HepG2 (cell line): ENCODE measurements at regions not wholly inside any gene's neighbourhood (a gene's known extent, or its start where the extent isn't known, plus 50 kb on each side); places are given as distances from the start of the nearest gene placed in this dataset.

Experiments used
- FOXA3 ChIP-seq: IDR thresholded peaks from 2 replicates; pipeline ENCODE4 v1.6.1; 2016; ENCODE audit warnings: missing genetic modification reagents, missing compliant biosample characterization
- HMG20B ChIP-seq: conservative IDR thresholded peaks from 2 replicates; pipeline ENCODE4 v1.6.1; 2016; ENCODE audit warnings: missing genetic modification reagents, missing compliant biosample characterization
- MAFK ChIP-seq, 2 experiments: IDR thresholded peaks in 1 of 2; conservative IDR thresholded peaks in 1 of 2; 2 replicates each; pipeline ENCODE4 v1.6.1; 2011; ENCODE audit warnings: improper control_type of control experiment in 2 of 2, low read length in 2 of 2
- NFIC ChIP-seq: IDR thresholded peaks from 2 replicates; pipeline ENCODE4 v1.6.1; 2012; ENCODE audit warnings: mild to moderate bottlenecking, low read length, inconsistent platforms
- NR1H2 ChIP-seq: sonication (generic); formaldehyde crosslinking; IDR thresholded peaks from 2 replicates; pipeline ENCODE4 v1.8.1; 2022; ENCODE audit warnings: low read depth, missing genetic modification reagents, borderline replicate concordance
- NR2F1 ChIP-seq, 2 experiments: fragments of 450-650 bp in 1 of 2; formaldehyde crosslinking in 1 of 2; IDR thresholded peaks; 2 replicates each; pipeline versions ENCODE4 v1.5.0 to v1.6.1; 2016 to 2020; ENCODE audit warnings: mild to moderate bottlenecking in 1 of 2, missing compliant biosample characterization in 1 of 2, missing genetic modification reagents in 1 of 2, moderate library complexity in 1 of 2
- PCBP2 ChIP-seq: fragments of 200-400 bp; formaldehyde crosslinking; optimal IDR thresholded peaks from 2 replicates; pipeline ENCODE3; 2018; ENCODE audit warnings: low read length, low read depth; ENCODE audit not compliant: poor library complexity, severe bottlenecking
- SALL2 ChIP-seq: sonication (generic); formaldehyde crosslinking; IDR thresholded peaks from 2 replicates; pipeline ENCODE4 v1.8.1; 2023; ENCODE audit warnings: mild to moderate bottlenecking, missing genetic modification reagents, inconsistent platforms
- SP2 ChIP-seq: sonication (generic); formaldehyde crosslinking; IDR thresholded peaks from 2 replicates; pipeline ENCODE4 v1.5.1; 2020; ENCODE audit warnings: mild to moderate bottlenecking, missing genetic modification reagents
- ZNF24 ChIP-seq: fragments of 450-650 bp; IDR thresholded peaks from 2 replicates; pipeline ENCODE4 v1.6.1; 2017; ENCODE audit warnings: antibody characterized with exemption, mild to moderate bottlenecking
- ZNF264 ChIP-seq: sonication (generic); formaldehyde crosslinking; IDR thresholded peaks from 2 replicates; pipeline ENCODE4 v1.4.0; 2020; ENCODE audit warnings: missing genetic modification reagents
- ZNF441 ChIP-seq: sonication (generic); formaldehyde crosslinking; IDR thresholded peaks from 2 replicates; pipeline ENCODE4 v1.7.0; 2021; ENCODE audit warnings: missing genetic modification reagents, borderline replicate concordance
- ZSCAN30 ChIP-seq: sonication (generic); formaldehyde crosslinking; IDR thresholded peaks from 2 replicates; pipeline ENCODE4 v1.5.0; 2020; ENCODE audit warnings: mild to moderate bottlenecking, missing genetic modification reagents
- ZSCAN31 ChIP-seq: sonication (generic); formaldehyde crosslinking; IDR thresholded peaks from 2 replicates; pipeline ENCODE4 v1.5.0; 2020; ENCODE audit warnings: low read depth, mild to moderate bottlenecking, missing genetic modification reagents
- TF ChIP-seq, protein P1 (sequence below): sonication (generic); formaldehyde crosslinking; IDR thresholded peaks from 2 replicates; pipeline ENCODE4 v1.8.1; 2022; ENCODE audit warnings: mild to moderate bottlenecking, missing genetic modification reagents
- TF ChIP-seq, protein P2 (sequence below): sonication (generic); formaldehyde crosslinking; IDR thresholded peaks from 2 replicates; pipeline ENCODE4 v1.8.0; 2022; ENCODE audit warnings: missing genetic modification reagents, low read depth, mild to moderate bottlenecking, borderline replicate concordance
- TF ChIP-seq, protein P3 (sequence below): sonication (generic); formaldehyde crosslinking; IDR thresholded peaks from 2 replicates; pipeline ENCODE4 v1.8.0; 2022; ENCODE audit warnings: mild to moderate bottlenecking, missing genetic modification reagents
- TF ChIP-seq, protein P4 (sequence below): sonication (generic); formaldehyde crosslinking; IDR thresholded peaks from 2 replicates; pipeline ENCODE4 v1.5.0; 2020; ENCODE audit warnings: mild to moderate bottlenecking, missing genetic modification reagents, borderline replicate concordance
- TF ChIP-seq, protein P5 (sequence below): sonication (generic); formaldehyde crosslinking; IDR thresholded peaks from 2 replicates; pipeline ENCODE4 v1.8.0; 2022; ENCODE audit warnings: mild to moderate bottlenecking, missing genetic modification reagents; ENCODE audit not compliant: insufficient replicate concordance

DNA sequence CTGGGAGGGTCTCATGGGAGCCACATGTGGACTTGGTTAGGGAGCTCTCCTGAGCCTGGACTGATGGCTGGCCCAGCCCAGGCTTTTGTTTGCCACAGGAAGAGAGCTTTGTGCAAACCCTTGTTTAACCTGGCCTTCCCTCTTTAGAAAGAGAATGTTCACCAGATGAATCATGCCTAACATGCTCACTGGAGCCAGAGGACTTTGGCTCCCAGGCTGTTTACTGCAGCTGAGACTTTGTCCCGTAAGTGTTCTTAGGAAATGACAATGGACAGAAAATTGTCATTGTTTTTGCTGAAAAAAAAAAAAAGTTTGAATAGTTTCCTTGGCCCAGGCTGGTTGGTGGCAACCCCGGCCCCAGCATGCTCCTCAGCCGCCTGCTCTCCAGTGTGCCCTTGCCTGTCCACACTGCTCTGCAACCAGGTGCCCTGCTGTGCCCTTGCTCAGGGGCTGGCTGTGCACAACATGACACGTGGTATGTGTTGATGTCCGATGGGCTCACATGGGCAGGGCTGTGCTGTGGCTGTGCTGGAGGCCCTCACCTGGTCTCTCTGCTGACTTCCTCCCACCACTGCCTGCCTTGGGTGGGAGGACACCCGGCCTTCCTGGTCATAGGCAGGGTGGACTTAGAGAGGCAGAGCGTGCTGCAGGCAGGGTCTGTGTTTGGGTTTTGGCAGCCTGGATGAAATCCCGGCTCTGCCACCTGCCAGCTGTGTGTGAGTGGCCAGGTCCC, 215.3 kb upstream of the ZNF32 start (continued):
- TF ChIP-seq, protein P1, sequence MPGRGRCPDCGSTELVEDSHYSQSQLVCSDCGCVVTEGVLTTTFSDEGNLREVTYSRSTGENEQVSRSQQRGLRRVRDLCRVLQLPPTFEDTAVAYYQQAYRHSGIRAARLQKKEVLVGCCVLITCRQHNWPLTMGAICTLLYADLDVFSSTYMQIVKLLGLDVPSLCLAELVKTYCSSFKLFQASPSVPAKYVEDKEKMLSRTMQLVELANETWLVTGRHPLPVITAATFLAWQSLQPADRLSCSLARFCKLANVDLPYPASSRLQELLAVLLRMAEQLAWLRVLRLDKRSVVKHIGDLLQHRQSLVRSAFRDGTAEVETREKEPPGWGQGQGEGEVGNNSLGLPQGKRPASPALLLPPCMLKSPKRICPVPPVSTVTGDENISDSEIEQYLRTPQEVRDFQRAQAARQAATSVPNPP (CRISPR knock-in tag): 0 out of 2 replicates have a peak, but pooled peaks have one; percentile 30
- TF ChIP-seq ZNF441 (CRISPR knock-in tag): peak; percentile 73; the same call in 1 of the 2 replicates
- peak; percentile 96 for TF ChIP-seq FOXA3 (CRISPR knock-in tag)
- TF ChIP-seq ZSCAN30 (CRISPR knock-in tag): no peak
- TF ChIP-seq SP2 (CRISPR knock-in tag): peak; percentile 22; the same call in 1 of the 2 replicates
- TF ChIP-seq, protein P2, sequence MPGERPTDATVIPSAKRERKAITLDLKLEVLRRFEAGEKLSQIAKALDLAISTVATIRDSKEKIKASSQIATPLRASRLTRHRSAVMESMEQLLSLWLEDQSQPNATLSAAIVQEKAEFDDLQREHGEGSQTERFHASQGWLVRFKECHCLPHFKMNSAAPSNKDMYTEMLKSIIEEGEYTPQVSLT (CRISPR knock-in tag): no peak
- peak; percentile 71 for TF ChIP-seq ZNF264 (CRISPR knock-in tag)
- TF ChIP-seq PCBP2: no peak
- TF ChIP-seq ZNF24: peak; percentile 15; the same call in 1 of the 2 replicates
- peak; percentile 74; the same call in 1 of the 2 replicates for TF ChIP-seq NFIC
- TF ChIP-seq NR1H2: no peak; the same call in 1 of the 2 replicates
- TF ChIP-seq, protein P3, sequence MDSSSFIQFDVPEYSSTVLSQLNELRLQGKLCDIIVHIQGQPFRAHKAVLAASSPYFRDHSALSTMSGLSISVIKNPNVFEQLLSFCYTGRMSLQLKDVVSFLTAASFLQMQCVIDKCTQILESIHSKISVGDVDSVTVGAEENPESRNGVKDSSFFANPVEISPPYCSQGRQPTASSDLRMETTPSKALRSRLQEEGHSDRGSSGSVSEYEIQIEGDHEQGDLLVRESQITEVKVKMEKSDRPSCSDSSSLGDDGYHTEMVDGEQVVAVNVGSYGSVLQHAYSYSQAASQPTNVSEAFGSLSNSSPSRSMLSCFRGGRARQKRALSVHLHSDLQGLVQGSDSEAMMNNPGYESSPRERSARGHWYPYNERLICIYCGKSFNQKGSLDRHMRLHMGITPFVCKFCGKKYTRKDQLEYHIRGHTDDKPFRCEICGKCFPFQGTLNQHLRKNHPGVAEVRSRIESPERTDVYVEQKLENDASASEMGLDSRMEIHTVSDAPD (CRISPR knock-in tag): no peak
- TF ChIP-seq MAFK (conservative IDR thresholded peaks at IDR 0.05 in 1 of 2, IDR thresholded peaks at IDR 0.05 in 1 of 2; ENCODE audit: low read length in 2 of 2): peak in 1 of 2 experiments; percentile 43; a peak in 2 of 4 replicates
- TF ChIP-seq, protein P4, sequence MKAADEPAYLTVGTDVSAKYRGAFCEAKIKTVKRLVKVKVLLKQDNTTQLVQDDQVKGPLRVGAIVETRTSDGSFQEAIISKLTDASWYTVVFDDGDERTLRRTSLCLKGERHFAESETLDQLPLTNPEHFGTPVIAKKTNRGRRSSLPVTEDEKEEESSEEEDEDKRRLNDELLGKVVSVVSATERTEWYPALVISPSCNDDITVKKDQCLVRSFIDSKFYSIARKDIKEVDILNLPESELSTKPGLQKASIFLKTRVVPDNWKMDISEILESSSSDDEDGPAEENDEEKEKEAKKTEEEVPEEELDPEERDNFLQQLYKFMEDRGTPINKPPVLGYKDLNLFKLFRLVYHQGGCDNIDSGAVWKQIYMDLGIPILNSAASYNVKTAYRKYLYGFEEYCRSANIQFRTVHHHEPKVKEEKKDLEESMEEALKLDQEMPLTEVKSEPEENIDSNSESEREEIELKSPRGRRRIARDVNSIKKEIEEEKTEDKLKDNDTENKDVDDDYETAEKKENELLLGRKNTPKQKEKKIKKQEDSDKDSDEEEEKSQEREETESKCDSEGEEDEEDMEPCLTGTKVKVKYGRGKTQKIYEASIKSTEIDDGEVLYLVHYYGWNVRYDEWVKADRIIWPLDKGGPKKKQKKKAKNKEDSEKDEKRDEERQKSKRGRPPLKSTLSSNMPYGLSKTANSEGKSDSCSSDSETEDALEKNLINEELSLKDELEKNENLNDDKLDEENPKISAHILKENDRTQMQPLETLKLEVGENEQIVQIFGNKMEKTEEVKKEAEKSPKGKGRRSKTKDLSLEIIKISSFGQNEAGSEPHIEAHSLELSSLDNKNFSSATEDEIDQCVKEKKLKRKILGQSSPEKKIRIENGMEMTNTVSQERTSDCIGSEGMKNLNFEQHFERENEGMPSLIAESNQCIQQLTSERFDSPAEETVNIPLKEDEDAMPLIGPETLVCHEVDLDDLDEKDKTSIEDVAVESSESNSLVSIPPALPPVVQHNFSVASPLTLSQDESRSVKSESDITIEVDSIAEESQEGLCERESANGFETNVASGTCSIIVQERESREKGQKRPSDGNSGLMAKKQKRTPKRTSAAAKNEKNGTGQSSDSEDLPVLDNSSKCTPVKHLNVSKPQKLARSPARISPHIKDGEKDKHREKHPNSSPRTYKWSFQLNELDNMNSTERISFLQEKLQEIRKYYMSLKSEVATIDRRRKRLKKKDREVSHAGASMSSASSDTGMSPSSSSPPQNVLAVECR: peak; percentile 60; the same call in 1 of the 2 replicates
- TF ChIP-seq NR2F1 (CRISPR knock-in tag; IDR thresholded peaks at IDR 0.05): peak; percentile 9 to 40; a peak in 1 of 4 replicates
- TF ChIP-seq, protein P5, sequence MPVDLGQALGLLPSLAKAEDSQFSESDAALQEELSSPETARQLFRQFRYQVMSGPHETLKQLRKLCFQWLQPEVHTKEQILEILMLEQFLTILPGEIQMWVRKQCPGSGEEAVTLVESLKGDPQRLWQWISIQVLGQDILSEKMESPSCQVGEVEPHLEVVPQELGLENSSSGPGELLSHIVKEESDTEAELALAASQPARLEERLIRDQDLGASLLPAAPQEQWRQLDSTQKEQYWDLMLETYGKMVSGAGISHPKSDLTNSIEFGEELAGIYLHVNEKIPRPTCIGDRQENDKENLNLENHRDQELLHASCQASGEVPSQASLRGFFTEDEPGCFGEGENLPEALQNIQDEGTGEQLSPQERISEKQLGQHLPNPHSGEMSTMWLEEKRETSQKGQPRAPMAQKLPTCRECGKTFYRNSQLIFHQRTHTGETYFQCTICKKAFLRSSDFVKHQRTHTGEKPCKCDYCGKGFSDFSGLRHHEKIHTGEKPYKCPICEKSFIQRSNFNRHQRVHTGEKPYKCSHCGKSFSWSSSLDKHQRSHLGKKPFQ (CRISPR knock-in tag): no peak
- 0 out of 2 replicates have a peak, but pooled peaks have one; percentile 34 for TF ChIP-seq HMG20B (CRISPR knock-in tag)
- no peak for TF ChIP-seq SALL2 (CRISPR knock-in tag)
- no peak for TF ChIP-seq ZSCAN31
